ENCODE measurements at regions not wholly inside any gene's neighbourhood (a gene's known extent, or its start where the extent isn't known, plus 50 kb on each side); places are given as distances from the start of the nearest gene placed in this dataset.
"Not testable (repeated sequence)": the region's sequence is repeated elsewhere in the genome, so short reads cannot be mapped to it uniquely, and the experiment has no call there.

DNA sequence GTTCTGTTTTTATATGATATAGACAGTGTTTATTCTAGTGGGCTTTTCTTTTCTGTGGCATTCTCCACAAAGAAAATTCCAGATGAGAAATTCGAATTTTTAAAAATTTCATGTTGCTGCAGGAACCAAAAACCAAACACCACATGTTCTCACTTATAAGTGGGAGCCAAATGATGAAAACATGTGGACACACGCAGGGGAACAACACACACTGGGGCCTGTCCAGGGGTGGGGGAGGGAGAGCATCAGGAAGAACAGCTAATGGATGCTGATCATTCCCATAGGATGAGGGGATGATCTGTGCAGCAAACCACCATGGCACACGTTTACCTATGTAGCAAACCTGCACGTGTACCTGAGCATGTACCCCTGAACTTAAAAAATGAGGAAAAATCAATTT, 499.0 kb upstream of the SLC35B3 start:
- DNase-seq (ENCODE audit: low read depth in 3 of 3), result no peak

- no peak for DNase-seq (ENCODE audit: low read depth in 3 of 3)
Measured at GRCh38 chr6:8930009-8930408, 494.7 kb upstream of the SLC35B3 start.

DNA sequence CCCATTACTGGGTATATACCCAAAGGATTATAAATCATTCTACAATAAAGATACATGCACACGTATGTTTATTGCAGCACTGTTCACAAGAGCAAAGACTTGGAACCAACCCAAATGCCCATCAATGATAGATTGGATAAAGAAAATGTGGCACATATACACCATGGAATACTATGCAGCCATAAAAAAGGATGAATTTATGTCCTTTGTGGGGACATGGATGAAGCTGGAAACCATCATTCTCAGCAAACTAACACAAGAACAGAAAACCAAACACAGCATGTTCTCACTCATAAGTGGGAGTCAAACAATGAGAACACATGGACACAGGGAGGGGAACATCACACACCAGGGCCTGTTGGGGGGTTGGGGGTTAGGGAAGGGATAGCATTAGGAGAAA, 484.9 kb upstream of the SLC35B3 start:
- DNase-seq (ENCODE audit: low read depth in 3 of 3), result not testable (repeated sequence)

DNA sequence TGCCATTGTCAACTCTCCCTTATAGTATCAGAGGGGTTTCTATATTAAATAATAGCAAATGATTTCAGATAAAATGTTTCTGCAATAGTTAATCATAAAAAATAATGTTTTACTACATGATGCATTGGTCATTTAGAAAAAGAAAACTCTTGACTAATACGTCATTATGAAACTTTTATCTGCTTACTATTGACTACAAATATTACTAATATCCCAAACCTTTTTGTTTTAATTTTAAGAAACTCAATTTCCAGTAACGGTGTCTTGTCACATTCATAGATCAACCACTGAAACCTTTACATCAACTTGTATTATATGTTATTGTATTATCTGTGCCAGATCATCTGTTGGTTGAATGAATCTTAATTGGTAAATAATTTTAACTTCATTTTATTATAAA, 482.9 kb upstream of the SLC35B3 start:
- no peak for DNase-seq (ENCODE audit: low read depth in 3 of 3)

DNA sequence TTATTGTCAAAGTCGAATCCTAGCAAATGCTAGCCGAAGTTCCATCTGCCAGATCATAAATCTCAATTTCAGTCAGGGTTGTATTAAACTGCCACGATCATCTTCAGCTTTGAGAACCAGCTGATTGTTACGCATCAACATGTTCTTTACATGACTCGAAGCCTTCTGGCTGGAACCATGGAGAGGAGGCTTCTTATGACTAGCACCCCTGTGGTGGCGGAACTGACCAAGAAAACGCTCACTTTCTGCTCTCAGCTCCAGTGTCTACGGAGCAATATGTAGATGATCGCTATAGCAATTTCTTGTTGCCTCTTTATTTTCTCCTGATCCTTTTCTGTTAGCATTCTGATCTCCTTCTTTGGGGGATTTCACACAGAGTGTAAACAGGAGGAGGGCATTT, 479.4 kb upstream of the SLC35B3 start:
- DNase-seq (ENCODE audit: low read depth in 3 of 3), result no peak

DNA sequence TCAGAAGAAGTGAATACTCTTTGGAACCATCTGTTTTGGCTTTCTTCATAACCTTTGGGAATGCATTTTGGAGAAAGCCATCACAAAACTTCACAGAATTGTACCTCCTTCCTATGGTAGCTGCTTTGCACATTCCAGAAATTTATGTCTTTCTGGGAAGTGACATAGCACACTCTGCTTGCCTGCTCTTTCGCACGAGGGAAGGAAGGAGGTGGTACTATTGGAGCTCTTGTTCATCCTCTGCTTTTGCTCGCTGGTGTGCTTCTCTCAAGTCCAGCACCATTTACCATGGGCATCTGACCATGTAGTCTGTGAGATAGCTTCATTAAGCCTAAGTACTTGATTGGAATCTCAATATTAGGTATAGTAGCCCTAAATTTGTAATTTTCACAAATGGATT, 473.3 kb upstream of the SLC35B3 start:
- DNase-seq (ENCODE audit: low read depth in 3 of 3), result no peak

DNA sequence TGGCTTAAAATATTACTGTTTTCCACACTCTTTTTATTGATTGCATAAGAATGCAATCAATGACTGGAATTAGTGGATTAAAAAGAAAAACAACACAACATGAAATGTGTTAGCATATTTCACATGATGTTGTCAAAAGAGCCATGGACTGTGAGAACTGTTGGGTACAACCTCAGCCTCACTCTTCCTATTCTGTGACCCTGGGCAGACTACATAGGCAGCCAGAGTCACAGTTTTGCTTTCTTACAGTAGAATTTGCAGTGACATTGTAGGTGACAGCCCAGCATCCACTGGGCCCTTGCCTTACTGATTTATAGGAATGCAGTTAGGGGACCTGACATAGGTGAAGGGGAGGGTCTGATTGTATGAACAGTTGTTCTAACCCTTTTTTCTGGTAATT, 471.4 kb upstream of the SLC35B3 start:
- DNase-seq (ENCODE audit: low read depth in 3 of 3), result no peak

DNA sequence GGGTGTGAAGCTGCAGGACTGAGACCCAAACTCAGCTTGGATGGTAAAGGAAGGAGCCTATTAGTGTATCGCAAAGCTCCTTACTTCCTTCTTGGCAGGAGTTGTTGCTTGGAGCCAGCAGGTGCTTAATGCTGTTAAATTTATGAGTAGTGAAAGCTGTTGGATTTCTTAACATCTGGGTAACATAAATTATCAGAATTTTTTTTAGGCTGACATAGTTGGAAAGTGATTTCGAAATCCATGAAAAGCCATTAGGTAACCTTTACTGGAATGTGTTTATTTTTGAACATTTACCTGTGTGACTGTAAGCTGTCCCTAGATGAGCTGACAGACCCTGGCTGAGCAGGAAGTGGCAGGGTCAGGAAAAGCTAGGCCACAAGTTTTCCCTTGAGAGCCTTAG, 470.4 kb upstream of the SLC35B3 start:
- DNase-seq (ENCODE audit: low read depth in 3 of 3), result no peak

GRCh38 chr6:8904754-8905153, 469.4 kb upstream of the SLC35B3 start:
- DNase-seq (ENCODE audit: low read depth in 3 of 3), result no peak

GRCh38 chr6:8900056-8900455, 464.7 kb upstream of the SLC35B3 start:
- no peak for DNase-seq (ENCODE audit: low read depth in 3 of 3)

DNA sequence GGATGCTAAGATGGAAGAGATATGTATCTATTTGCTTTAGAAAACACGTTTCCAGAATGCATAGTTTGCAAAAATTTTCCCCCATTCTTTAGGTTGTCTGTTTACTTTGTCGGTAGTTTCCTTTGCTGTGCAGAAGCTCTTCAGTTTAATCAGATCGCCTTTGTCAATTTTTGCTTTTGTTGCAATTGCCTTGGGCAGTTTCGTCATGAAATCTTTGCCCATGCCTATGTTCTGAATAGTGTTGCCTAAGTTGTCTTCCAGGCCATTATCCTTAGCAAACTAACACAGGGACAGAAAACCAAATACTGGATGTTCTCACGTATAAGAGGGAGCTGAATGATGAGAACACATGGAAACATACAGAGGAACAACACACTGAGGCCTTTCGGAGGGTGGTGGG, 454.2 kb upstream of the SLC35B3 start:
- DNase-seq (ENCODE audit: low read depth in 3 of 3), result no peak

DNA sequence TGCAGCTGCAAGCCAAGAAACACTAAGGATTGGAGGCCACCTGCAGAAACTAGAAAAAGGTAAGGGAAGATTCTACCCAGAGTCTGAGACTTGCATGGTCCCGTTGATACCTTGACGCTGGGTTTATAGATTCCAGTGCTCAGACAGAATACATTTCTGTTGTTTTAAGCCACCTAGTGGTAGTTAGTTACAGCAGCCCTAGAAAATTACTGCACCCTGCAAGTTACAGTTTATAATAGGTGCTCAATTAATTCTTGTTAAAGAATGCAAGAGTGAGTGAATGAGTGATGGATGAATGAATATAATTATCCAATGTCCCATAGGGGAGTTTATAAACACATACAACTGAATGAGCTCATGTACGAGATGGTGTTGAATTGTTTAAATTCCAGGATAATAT, 453.1 kb upstream of the SLC35B3 start:
- no peak for DNase-seq (ENCODE audit: low read depth in 3 of 3)

DNA sequence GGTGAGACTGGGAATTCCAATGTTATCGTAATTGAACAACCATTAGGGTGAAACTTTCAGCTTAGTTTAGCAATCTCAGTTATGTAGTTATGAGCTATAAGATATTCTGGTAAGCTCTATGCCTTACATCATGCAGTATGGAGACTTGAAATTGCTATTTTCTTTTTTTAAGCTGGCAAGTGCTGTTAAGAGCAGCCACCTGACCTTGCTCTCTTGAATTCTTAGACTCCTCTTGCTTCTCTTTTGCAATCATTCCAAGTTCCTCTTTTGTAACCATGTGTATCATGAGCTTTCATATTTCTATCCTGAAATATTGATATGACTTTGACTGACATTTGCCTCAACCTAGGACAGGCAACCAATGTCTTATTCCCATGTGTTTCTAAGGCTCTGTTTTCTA, 446.3 kb upstream of the SLC35B3 start:
- no peak for DNase-seq (ENCODE audit: low read depth in 3 of 3)

- no peak for DNase-seq (ENCODE audit: low read depth in 3 of 3)
Measured at GRCh38 chr6:8879334-8879733, 444.0 kb upstream of the SLC35B3 start.

- no peak for DNase-seq (ENCODE audit: low read depth in 3 of 3)
Measured at GRCh38 chr6:8875986-8876385, 440.6 kb upstream of the SLC35B3 start.

DNA sequence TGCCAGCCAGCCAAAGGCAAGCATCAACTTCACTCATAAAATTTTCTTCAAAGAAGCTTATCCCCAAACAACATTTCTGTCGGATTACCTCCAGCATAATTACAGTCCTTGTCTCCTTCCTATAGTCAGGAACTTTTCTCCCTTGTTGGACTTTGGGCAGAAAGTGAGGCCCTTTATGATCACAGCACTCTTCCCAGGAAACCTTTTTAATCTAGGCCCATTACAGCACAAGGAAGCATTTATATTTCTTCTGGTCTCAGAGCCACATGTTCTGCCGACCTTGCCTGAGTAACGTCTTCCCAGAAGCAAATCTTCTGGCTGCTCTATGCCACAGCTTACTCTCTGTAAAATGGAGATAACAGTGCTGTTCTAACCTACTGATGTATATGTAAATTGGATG, 437.2 kb upstream of the SLC35B3 start:
- DNase-seq (ENCODE audit: low read depth in 3 of 3), result no peak

- no peak for DNase-seq (ENCODE audit: low read depth in 3 of 3)
Measured at GRCh38 chr6:8865451-8865850, 430.1 kb upstream of the SLC35B3 start.

DNA sequence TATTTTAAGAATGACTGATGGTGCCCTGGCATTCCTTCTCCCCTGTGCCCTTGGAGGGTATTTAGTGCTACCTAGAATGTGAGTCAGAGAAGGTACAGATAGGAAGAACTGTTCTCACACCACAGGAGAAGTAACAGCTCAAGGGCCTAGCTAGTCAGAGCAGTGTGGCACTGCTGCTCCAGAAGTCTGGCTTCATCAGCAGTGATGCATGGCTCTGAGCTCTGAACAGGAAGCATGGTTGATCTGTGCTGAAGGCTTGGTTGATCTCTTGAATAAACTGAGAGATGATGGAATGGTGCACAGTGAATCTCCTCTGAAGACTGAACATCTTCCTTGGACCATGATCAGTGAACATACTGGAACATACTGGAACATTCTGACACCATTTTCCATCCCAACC, 425.3 kb upstream of the SLC35B3 start:
- no peak for DNase-seq (ENCODE audit: low read depth in 3 of 3)

- DNase-seq (ENCODE audit: low read depth in 3 of 3), result no peak
Measured at GRCh38 chr6:8859501-8859900, 424.2 kb upstream of the SLC35B3 start.

- DNase-seq (ENCODE audit: low read depth in 3 of 3), result no peak
Measured at GRCh38 chr6:8858854-8859331, 423.5 kb upstream of the SLC35B3 start.

- no peak for DNase-seq (ENCODE audit: low read depth in 3 of 3)
Measured at GRCh38 chr6:8857160-8857559, 421.8 kb upstream of the SLC35B3 start.

DNA sequence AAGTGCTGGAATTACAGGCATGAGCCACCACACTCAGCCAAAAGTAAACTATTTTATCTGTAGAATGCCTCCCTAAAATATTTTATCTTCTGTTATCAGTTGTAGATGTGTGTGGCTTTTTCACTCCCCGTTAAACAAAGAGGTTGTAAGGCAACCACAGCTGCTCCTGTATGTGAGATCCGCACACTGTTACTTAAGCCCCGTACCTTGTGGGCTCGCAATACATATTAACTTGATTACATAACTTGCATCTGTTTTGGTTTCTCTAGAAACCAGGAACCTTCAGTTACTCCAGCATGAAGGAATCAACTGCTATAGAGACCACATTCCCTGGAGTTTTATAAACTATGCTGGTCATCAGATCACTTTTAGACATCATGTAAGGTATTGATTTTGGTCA, 420.1 kb upstream of the SLC35B3 start:
- DNase-seq (ENCODE audit: low read depth in 3 of 3), result no peak

DNA sequence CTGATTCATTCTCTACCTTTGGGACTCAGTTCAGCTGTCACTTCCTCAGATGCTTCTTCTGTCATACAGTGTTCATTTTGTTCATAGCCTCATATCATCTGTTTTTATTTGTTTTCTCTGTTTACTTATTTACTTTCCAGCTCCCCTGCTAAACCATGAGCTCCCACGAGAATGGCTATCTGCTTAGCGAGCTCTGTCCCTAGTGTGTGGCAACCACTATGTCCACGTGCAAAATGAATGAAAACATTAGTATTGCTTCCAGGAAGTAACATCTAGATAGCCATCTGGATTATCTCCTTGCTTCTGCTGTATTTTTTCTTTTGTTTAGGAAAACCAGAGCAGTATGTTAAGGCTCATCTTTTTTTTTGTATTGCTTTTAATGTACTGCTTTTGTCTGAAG, 417.0 kb upstream of the SLC35B3 start:
- no peak for DNase-seq (ENCODE audit: low read depth in 3 of 3)

DNA sequence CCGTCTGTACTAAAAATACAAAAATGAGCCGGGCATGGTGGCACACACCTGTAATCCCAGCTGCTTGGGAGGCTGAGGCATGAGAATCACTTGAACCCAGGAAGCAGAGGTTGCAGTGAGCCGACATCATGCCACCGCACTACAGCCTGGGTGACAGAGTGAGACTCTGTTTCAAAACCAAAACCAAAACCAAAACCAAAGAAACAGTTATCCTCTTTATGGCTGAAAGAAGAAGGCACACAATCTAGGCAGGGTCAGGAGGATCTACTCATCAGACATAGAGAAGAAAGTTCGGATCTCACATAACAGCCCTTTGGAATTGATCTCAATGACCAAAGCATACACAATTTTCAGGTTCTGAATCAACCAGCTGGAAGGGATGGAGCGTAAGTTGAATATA, 411.3 kb upstream of the SLC35B3 start:
- DNase-seq (ENCODE audit: low read depth in 3 of 3), result not testable (repeated sequence)

DNA sequence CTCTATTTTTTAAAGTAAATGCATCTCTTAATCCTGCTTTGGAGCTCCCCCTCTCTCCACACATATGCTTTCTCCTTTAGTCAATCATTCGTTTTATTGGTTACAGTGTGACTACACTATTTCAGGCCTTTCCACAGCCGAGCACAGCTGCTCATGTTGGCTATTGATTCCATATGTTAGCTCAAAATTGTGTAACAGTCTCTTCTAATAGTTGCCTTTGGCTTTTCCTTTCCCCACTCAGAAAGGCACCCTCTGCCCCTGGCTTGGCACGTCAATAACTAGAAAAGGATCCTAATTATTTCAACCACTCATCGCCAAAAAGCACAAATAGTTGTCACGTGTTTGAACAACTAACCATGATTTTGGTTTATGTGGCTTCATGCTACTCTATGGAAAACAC, 410.3 kb upstream of the SLC35B3 start:
- no peak for DNase-seq (ENCODE audit: low read depth in 3 of 3)
